Thyroid gland (tissue), 4 donors: ENCODE measurements at regions not wholly inside any gene's neighbourhood (a gene's known extent, or its start where the extent isn't known, plus 50 kb on each side); places are given as distances from the start of the nearest gene placed in this dataset.

Experiments
- DNase-seq, 2 donors: peaks; one replicate each; pipeline ENCODE4 v3.0.0-alpha.2; 2019
- H3K27ac ChIP-seq, 3 donors: fragments of 200-600 bp; sonication (generic); 1 replicate in 2 of 3; 2 replicates in 1 of 3; pipeline ENCODE4 v1.5.1; 2016 to 2019; ENCODE audit warnings: mild to moderate bottlenecking in 1 of 3, moderate library complexity in 1 of 3
- H3K27me3 ChIP-seq: fragments of 200-600 bp; sonication (generic); one replicate; pipeline ENCODE4 v1.5.1; 2019
- H3K36me3 ChIP-seq, 2 donors: fragments of 200-600 bp; sonication (generic); one replicate each; pipeline ENCODE4 v1.5.1; 2016 to 2019
- H3K4me1 ChIP-seq, 2 donors: fragments of 200-600 bp; sonication (generic); one replicate each; pipeline ENCODE4 v1.5.1; 2017 to 2019
- H3K4me3 ChIP-seq, 3 donors: fragments of 200-600 bp; sonication (generic); replicated peaks in 1 of 3; 1 replicate in 2 of 3; 2 replicates in 1 of 3; pipeline ENCODE4 v1.5.1; 2016; ENCODE audit warnings: mild to moderate bottlenecking in 1 of 3
- H3K9me3 ChIP-seq: fragments of 200-600 bp; sonication (generic); one replicate; pipeline ENCODE4 v1.5.1; 2017
- CTCF ChIP-seq, 6 experiments: fragments of 200-600 bp in 3 of 6; fragments of 450-650 bp in 3 of 6; sonication (generic) in 3 of 6; IDR thresholded peaks; one replicate each; pipeline ENCODE4 v1.5.1; 2016 to 2019; ENCODE audit warnings: antibody characterized with exemption in 6 of 6, mild to moderate bottlenecking in 2 of 6, inconsistent platforms in 1 of 6, moderate library complexity in 1 of 6
- POLR2A ChIP-seq, 2 donors: fragments of 450-650 bp; IDR thresholded peaks; one replicate each; pipeline ENCODE4 v1.6.1; 2017; ENCODE audit warnings: antibody characterized with exemption in 2 of 2, mild to moderate bottlenecking in 2 of 2, moderate library complexity in 1 of 2
- WGBS, 2 donors: methylation state at CpG; one replicate each; pipeline ENCODE4 v1.1.5; 2017; 5-methylcytosine and 5-hydroxymethylcytosine counted together
- intact Hi-C: fragments of 100-400 bp; cut with DNase I; formaldehyde crosslinking; loops from one replicate; pipeline ENCODE4 v1.15.1; 2023

DNA sequence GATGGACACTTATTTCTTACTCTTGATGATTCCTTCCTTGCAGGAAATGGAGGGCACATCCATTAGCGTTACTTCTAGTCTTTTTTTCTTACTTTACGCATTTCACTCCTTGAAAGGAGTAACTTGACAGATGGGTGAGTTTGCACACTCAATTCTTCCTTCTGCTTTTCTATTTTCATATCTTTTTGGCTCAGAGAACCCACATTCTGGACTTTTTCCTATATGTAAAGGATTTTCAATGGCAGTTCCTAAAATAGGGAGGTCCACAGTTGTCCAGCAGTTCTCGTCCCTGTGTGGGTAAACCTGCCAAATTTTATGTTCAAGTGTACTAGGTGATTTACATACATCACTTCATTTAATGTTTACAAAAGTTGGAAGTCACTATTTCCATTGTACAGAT lies 440.0 kb upstream of the KIRREL3 start:
- H3K4me3 ChIP-seq = no peak overlapping the region
- H3K27ac ChIP-seq = no peak overlapping the region
- intact Hi-C loops = no loop called here
- WGBS, 2 donors = 77 to 79% methylated on average over 3 of the region's 3 CpGs
- no peak for DNase-seq
- no peaks in the 10 kb centered on the region for H3K27me3 ChIP-seq
- no peaks in the 10 kb centered on the region for H3K36me3 ChIP-seq
- H3K9me3 ChIP-seq = no peaks in the 10 kb centered on the region
- TF ChIP-seq CTCF (IDR thresholded peaks at IDR 0.05) (no peak), POLR2A (IDR thresholded peaks at IDR 0.05) (no peak)
- H3K4me1 ChIP-seq = no peaks in the 10 kb centered on the region

GRCh38 chr11:127425281-127425680 lies 424.7 kb upstream of the KIRREL3 start:
- Histone ChIP-seq H3K9me3 (no peaks in the 10 kb centered on the region), H3K27ac (no peak overlapping the region), H3K27me3 (no peaks in the 10 kb centered on the region), H3K4me3 (no peak overlapping the region), H3K4me1 (no peaks in the 10 kb centered on the region), H3K36me3 (no peaks in the 10 kb centered on the region)
- intact Hi-C loops = no loop called here
- 18 to 33% methylated on average over 3 of the region's 3 CpGs for WGBS, 2 donors
- DNase-seq = no peak
- TF ChIP-seq POLR2A (IDR thresholded peaks at IDR 0.05) = no peak
- no peak for TF ChIP-seq CTCF (IDR thresholded peaks at IDR 0.05)

DNA sequence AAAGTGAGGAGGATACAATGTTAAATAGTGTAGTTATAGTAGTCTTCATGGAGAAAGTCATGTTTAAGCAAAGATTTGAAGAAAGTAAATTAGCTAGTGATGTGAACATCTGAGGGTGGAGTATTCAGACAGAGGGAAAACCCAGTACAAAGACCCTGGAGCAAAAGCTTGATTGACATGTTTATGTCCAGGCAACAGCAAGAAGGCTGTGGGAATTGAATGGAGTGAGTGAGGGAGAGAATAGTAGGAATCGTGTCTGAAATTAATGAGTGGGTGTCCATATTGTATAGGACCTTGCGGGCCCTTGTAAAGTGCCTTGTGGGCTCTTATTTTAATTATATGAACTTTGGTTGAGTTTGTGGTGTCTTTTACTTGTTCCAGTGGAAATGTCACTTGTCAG lies 424.1 kb upstream of the KIRREL3 start:
- Histone ChIP-seq H3K4me3 (no peak overlapping the region), H3K27me3 (no peaks in the 10 kb centered on the region), H3K36me3 (no peaks in the 10 kb centered on the region), H3K9me3 (no peaks in the 10 kb centered on the region), H3K4me1 (no peaks in the 10 kb centered on the region), H3K27ac (no peak overlapping the region)
- no peak for DNase-seq
- intact Hi-C loops = no loop called here
- WGBS, 2 donors = 85 to 89% methylated on average over 2 of the region's 2 CpGs
- TF ChIP-seq CTCF (IDR thresholded peaks at IDR 0.05) = no peak
- TF ChIP-seq POLR2A (IDR thresholded peaks at IDR 0.05) = no peak

DNA sequence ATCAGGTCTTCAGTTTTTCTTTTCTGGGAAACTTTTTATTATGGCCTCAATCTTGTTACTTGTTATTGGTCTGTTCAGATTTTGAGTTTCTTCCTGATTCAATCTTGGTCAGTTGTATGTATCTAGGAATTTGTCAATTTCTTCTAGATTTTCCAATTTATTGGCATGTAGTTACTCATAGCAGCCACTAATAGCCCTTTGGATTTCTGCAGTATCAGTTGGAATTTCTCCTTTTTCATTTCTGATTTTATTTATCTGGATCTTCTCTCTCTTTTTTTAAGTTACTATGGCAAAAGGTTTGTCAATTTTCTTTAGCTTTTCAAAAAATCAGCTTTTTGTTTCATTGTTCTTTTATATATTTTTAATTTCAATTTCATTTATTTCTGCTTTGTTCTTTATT lies 419.6 kb upstream of the KIRREL3 start:
- H3K27me3 ChIP-seq = no peaks in the 10 kb centered on the region
- H3K4me3 ChIP-seq = no peak overlapping the region
- no peaks in the 10 kb centered on the region for H3K36me3 ChIP-seq
- no peak overlapping the region for H3K27ac ChIP-seq
- no peaks in the 10 kb centered on the region for H3K9me3 ChIP-seq
- no peak for TF ChIP-seq CTCF (IDR thresholded peaks at IDR 0.05)
- TF ChIP-seq POLR2A (IDR thresholded peaks at IDR 0.05) = no peak
- no peak for DNase-seq
- H3K4me1 ChIP-seq = no peaks in the 10 kb centered on the region
- intact Hi-C loops = no loop called here

- TF ChIP-seq POLR2A (IDR thresholded peaks at IDR 0.05) (no peak), CTCF (IDR thresholded peaks at IDR 0.05) (no peak)
- H3K9me3 ChIP-seq = no peaks in the 10 kb centered on the region
- no peak overlapping the region for H3K4me3 ChIP-seq
- H3K27ac ChIP-seq = no peak overlapping the region
- H3K27me3 ChIP-seq = no peaks in the 10 kb centered on the region
- WGBS, 2 donors = 88 to 91% methylated on average over 6 to 11 of the region's 11 CpGs
- no peaks in the 10 kb centered on the region for H3K4me1 ChIP-seq
- intact Hi-C loops = no loop called here
- no peaks in the 10 kb centered on the region for H3K36me3 ChIP-seq
- DNase-seq = no peak
Observed at GRCh38 chr11:127412722-127413380, 412.3 kb upstream of the KIRREL3 start.
